Activated T-helper 1 cell treated with Interleukin-2 at 50 U/mL for 16 hours (primary cell): ENCODE measurements at regions not wholly inside any gene's neighbourhood (a gene's known extent, or its start where the extent isn't known, plus 50 kb on each side); places are given as distances from the start of the nearest gene placed in this dataset.

Source experiments
- DNase-seq: peaks from one replicate; pipeline ENCODE4 v3.0.0-alpha.2; 2020; ENCODE audit warnings: low read depth

DNA sequence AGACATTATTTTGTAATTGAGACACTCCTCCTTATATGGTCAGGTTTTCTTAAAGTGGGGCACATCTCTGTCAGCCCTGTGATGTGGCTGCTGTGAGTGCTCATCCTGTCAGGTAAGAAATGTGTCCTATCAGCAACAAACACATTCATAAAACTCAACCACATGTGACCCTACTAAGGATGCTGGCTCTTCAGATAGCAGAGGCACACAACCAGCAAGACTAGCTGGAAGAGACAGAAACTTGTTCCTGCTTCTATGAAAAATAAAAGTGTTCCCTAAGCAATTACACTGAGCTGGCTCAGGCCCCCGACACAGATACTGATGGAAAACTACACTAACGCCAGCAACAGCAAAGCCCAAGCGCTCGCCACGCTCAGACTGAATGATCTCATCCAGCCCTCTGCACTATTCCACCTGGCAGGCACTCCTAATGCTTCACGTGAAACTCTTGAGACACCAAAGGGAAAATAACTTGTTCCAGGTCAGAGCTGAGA, 49.8 kb upstream of the CYP2D6 start:
- DNase-seq, result peak; percentile 15
